ENCODE measurements at regions not wholly inside any gene's neighbourhood (a gene's known extent, or its start where the extent isn't known, plus 50 kb on each side); places are given as distances from the start of the nearest gene placed in this dataset. TPM values are rescaled to one million over a fixed set of nuclear protein-coding genes. Genes with fewer than 3 reads are reported as not detected.

DNA sequence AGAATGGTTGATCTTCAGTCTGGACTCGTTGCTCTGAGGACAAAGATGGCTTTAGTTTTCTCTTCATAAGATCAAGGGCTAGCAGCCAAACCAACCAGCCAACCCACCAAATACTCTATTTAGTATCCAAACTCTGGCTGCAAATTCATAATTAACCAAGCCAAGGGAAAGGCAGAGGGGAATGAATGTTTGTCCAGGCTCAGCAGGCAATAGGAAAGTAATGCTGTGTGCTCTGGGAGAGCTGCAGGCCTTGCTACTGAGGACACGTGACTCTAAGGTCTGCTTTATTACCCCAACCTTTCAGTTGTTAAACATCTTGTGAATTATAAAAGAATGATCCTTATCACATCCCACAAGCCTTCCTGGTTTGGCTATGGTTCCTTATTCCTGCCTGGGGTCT lies 52.3 kb upstream of the GALNT15 start:
- H3K9ac ChIP-seq (ENCODE audit: low read length in 3 of 3), result no peak overlapping the region
- DNase-seq, result no peak
- intact Hi-C loops (cut with DNase I), result no loop called here
- no peak overlapping the region for H3K27ac ChIP-seq (ENCODE audit: low read depth in 2 of 2, low read length in 2 of 2)
- H3K9me3 ChIP-seq (ENCODE audit: control insufficient read depth in 2 of 3, insufficient read depth in 1 of 3, low read length in 3 of 3), result no peaks in the 10 kb centered on the region
- peaks cover 0 to 2% (median 0%) of the 10 kb centered on the region in 3 donors for H3K4me1 ChIP-seq (ENCODE audit: control insufficient read depth in 2 of 3, insufficient read depth in 2 of 3, low read depth in 1 of 3, low read length in 3 of 3)
- no peak for FAIRE-seq
- TF ChIP-seq, protein P1, sequence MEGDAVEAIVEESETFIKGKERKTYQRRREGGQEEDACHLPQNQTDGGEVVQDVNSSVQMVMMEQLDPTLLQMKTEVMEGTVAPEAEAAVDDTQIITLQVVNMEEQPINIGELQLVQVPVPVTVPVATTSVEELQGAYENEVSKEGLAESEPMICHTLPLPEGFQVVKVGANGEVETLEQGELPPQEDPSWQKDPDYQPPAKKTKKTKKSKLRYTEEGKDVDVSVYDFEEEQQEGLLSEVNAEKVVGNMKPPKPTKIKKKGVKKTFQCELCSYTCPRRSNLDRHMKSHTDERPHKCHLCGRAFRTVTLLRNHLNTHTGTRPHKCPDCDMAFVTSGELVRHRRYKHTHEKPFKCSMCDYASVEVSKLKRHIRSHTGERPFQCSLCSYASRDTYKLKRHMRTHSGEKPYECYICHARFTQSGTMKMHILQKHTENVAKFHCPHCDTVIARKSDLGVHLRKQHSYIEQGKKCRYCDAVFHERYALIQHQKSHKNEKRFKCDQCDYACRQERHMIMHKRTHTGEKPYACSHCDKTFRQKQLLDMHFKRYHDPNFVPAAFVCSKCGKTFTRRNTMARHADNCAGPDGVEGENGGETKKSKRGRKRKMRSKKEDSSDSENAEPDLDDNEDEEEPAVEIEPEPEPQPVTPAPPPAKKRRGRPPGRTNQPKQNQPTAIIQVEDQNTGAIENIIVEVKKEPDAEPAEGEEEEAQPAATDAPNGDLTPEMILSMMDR (IDR thresholded peaks at IDR 0.05; ENCODE audit: borderline replicate concordance, extremely low read depth, insufficient read depth), result no peak
- no peaks in the 10 kb centered on the region for H3K27me3 ChIP-seq (ENCODE audit: control insufficient read depth, insufficient read depth, low read length)
- H3K36me3 ChIP-seq (ENCODE audit: control insufficient read depth in 2 of 3, insufficient read depth in 3 of 3, low read length in 3 of 3), result no peaks in the 10 kb centered on the region
- no peak overlapping the region for H3K4me3 ChIP-seq (ENCODE audit: low read length in 3 of 3)

DNA sequence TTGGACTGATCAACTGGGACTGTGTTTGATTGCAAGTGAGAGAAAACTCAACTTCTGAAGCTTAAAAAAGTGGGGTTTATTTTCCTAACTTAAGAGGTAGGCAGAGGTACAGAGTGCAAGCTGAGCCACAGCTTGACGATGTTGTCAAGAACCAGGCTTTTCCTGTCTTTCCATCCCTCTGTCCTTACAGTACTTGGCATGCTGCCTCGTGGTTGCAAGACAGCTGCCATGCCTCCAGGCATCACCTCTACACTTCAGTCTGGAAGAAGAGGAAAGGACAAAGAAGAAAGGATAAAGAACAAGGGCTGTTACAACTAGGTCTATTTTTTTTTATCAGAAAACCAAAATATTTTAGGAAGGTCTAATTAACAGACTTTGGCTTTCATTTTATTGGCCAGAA lies 51.8 kb upstream of the GALNT15 start:
- Histone ChIP-seq H3K4me3 (ENCODE audit: low read length in 3 of 3) (no peak overlapping the region), H3K36me3 (ENCODE audit: control insufficient read depth in 2 of 3, insufficient read depth in 3 of 3, low read length in 3 of 3) (no peaks in the 10 kb centered on the region), H3K27ac (ENCODE audit: low read depth in 2 of 2, low read length in 2 of 2) (no peak overlapping the region), H3K9me3 (ENCODE audit: control insufficient read depth in 2 of 3, insufficient read depth in 1 of 3, low read length in 3 of 3) (no peaks in the 10 kb centered on the region), H3K9ac (ENCODE audit: low read length in 3 of 3) (no peak overlapping the region), H3K4me1 (ENCODE audit: control insufficient read depth in 2 of 3, insufficient read depth in 2 of 3, low read depth in 1 of 3, low read length in 3 of 3) (peaks cover 0 to 2% (median 0%) of the 10 kb centered on the region in 3 donors), H3K27me3 (ENCODE audit: control insufficient read depth, insufficient read depth, low read length) (no peaks in the 10 kb centered on the region)
- FAIRE-seq (no peak), DNase-seq (no peak)
- TF ChIP-seq, protein P1 (IDR thresholded peaks at IDR 0.05; ENCODE audit: borderline replicate concordance, extremely low read depth, insufficient read depth), result no peak
- intact Hi-C loops (cut with DNase I), result no loop called here

GRCh38 chr3:16124636-16125035 lies 49.8 kb upstream of the GALNT15 start:
- H3K9me3 ChIP-seq (ENCODE audit: control insufficient read depth in 2 of 3, insufficient read depth in 1 of 3, low read length in 3 of 3), result no peaks in the 10 kb centered on the region
- no peaks in the 10 kb centered on the region for H3K36me3 ChIP-seq (ENCODE audit: control insufficient read depth in 2 of 3, insufficient read depth in 3 of 3, low read length in 3 of 3)
- no peak overlapping the region for H3K9ac ChIP-seq (ENCODE audit: low read length in 3 of 3)
- FAIRE-seq, result no peak
- no peak overlapping the region for H3K4me3 ChIP-seq (ENCODE audit: low read length in 3 of 3)
- peaks cover 0 to 2% (median 0%) of the 10 kb centered on the region in 3 donors for H3K4me1 ChIP-seq (ENCODE audit: control insufficient read depth in 2 of 3, insufficient read depth in 2 of 3, low read depth in 1 of 3, low read length in 3 of 3)
- no peak for DNase-seq
- intact Hi-C loops (cut with DNase I), result no loop called here
- H3K27ac ChIP-seq (ENCODE audit: low read depth in 2 of 2, low read length in 2 of 2), result no peak overlapping the region
- H3K27me3 ChIP-seq (ENCODE audit: control insufficient read depth, insufficient read depth, low read length), result no peaks in the 10 kb centered on the region
- TF ChIP-seq, protein P1 (IDR thresholded peaks at IDR 0.05; ENCODE audit: borderline replicate concordance, extremely low read depth, insufficient read depth), result no peak

Small RNA genes lying in the stretch of these regions (microRNA-seq; reads per million reads assigned to microRNA genes)
- gene MIR563, result not detected

Data from kidney (tissue), 13 donors.